GM12878 (cell line): ENCODE measurements at regions not wholly inside any gene's neighbourhood (a gene's known extent, or its start where the extent isn't known, plus 50 kb on each side); places are given as distances from the start of the nearest gene placed in this dataset.

Experiments
- ATAC-seq: fragments of 200-7000 bp; cut with Tn5 transposase; 3 replicates; pipeline ENCODE4 v1.9.1; 2020; ENCODE audit warnings: mild to moderate bottlenecking, moderate library complexity
- BruUV-seq: library from RNA; stranded (reverse); fragments of 400-500 nt; replicated peaks from 2 replicates; lab custom pipeline; 2021; lab: Mats Ljungman, UMichigan
- CTCF ChIA-PET: fragments of 300-600 bp; sonication (Branson Sonifier 250); formaldehyde crosslinking; extraction: SDS; loops from one replicate; lab custom pipeline; 2021; ENCODE audit warnings: inconsistent platforms; lab: Yijun Ruan, JAX
- POLR2A ChIA-PET: fragments of 350-600 bp; formaldehyde crosslinking; extraction: SDS; loops from one replicate; lab custom pipeline; 2021; ENCODE audit warnings: inconsistent platforms; lab: Charles Lee
- RAD21 ChIA-PET: fragments of 300-600 bp; sonication (Branson Sonifier 250); formaldehyde crosslinking; loops from one replicate; lab custom pipeline; 2023; ENCODE audit warnings: antibody characterized with exemption; ENCODE audit not compliant: unreplicated experiment; lab: Charles Lee
- SMC1A ChIA-PET: fragments of 300-600 bp; sonication (Branson Sonifier 250); formaldehyde crosslinking; loops from one replicate; lab custom pipeline; 2023; ENCODE audit not compliant: unreplicated experiment, uncharacterized antibody; lab: Charles Lee
- DNase-seq: peaks from one replicate; pipeline ENCODE4 v3.0.0-alpha.2; 2011; ENCODE audit warnings: low read depth, low spot score
- FAIRE-seq: peaks from 3 replicates; lab custom pipeline; 2011; peaks lifted over from hg19 to GRCh38; lab: Jason Lieb, UNC
- H2AFZ ChIP-seq: 2 replicates; pipeline ENCODE4 v1.6.0; 2011; ENCODE audit warnings: low read depth, low read length, control low read depth; ENCODE audit not compliant: control insufficient read depth
- H3K27ac ChIP-seq: 2 replicates; pipeline ENCODE4 v1.5.1; 2011; ENCODE audit warnings: control low read depth; ENCODE audit not compliant: control insufficient read depth, insufficient read depth
- H3K27me3 ChIP-seq, 2 experiments: replicated peaks in 1 of 2; 2 replicates each; pipeline versions ENCODE4 v1.6.0 to v1.6.1; 2011; ENCODE audit warnings: low read length in 1 of 2; ENCODE audit not compliant: control insufficient read depth in 2 of 2, insufficient read depth in 2 of 2
- H3K36me3 ChIP-seq, 2 experiments: 2 replicates each; pipeline ENCODE4 v1.5.1; 2011; ENCODE audit warnings: low read length in 1 of 2; ENCODE audit not compliant: control insufficient read depth in 2 of 2, insufficient read depth in 2 of 2
- H3K4me1 ChIP-seq: 2 replicates; pipeline ENCODE4 v1.6.1; 2011; ENCODE audit warnings: mild to moderate bottlenecking, low read length, moderate library complexity, mixed read lengths; ENCODE audit not compliant: control insufficient read depth, insufficient read depth
- H3K4me2 ChIP-seq: 2 replicates; pipeline ENCODE4 v1.6.0; 2011; ENCODE audit warnings: control low read depth; ENCODE audit not compliant: control insufficient read depth, insufficient read depth
- H3K4me3 ChIP-seq: fragments of 200-600 bp; sonication (generic); 2 replicates; pipeline ENCODE4 v1.5.1; 2016
- H3K79me2 ChIP-seq: 2 replicates; pipeline ENCODE4 v1.6.0; 2011; ENCODE audit warnings: low read length; ENCODE audit not compliant: control insufficient read depth, insufficient read depth
- H3K9ac ChIP-seq: 2 replicates; pipeline ENCODE4 v1.8.0; 2011; ENCODE audit warnings: low read length, control low read depth, mixed read lengths; ENCODE audit not compliant: control insufficient read depth, insufficient read depth
- H3K9me3 ChIP-seq: replicated peaks from 3 replicates; pipeline ENCODE4 v1.5.1; 2011; ENCODE audit warnings: mild to moderate bottlenecking, low read length; ENCODE audit not compliant: control insufficient read depth, insufficient read depth
- H4K20me1 ChIP-seq: 2 replicates; pipeline ENCODE4 v1.6.0; 2011; ENCODE audit not compliant: control insufficient read depth, insufficient read depth
- CEBPB ChIP-seq, 2 experiments: fragments of 150-350 bp in 1 of 2; IDR thresholded peaks; 2 replicates each; pipeline ENCODE4 v1.6.1; 2012 to 2014; ENCODE audit warnings: low read depth in 2 of 2, low read length in 2 of 2, borderline replicate concordance in 1 of 2, inconsistent platforms in 1 of 2
- JUNB ChIP-seq: IDR thresholded peaks from 2 replicates; pipeline ENCODE4 v1.6.1; 2016; ENCODE audit warnings: antibody characterized with exemption, mild to moderate bottlenecking
- WGBS: methylation state at CpG from one replicate; pipeline ENCODE4 v1.1.6; 2016; ENCODE audit warnings: low lambda C conversion rate; ENCODE audit not compliant: insufficient replicate concordance, insufficient coverage; ENCODE audit errors: missing lambda C conversion rate; 5-methylcytosine and 5-hydroxymethylcytosine counted together
- in situ Hi-C: fragments of 300-500 bp; cut with MboI; formaldehyde crosslinking; loops from 9 replicates; pipeline ENCODE4 v1.14.3; 2018; ENCODE audit warnings: mixed read lengths
- intact Hi-C: fragments of 100-400 bp; cut with micrococcal nuclease; formaldehyde crosslinking; loops from one replicate; pipeline ENCODE4 v1.14.2; 2022; ENCODE audit not compliant: unreplicated experiment
- TF ChIP-seq, protein P1 (sequence below): fragments of 450-650 bp; IDR thresholded peaks from 2 replicates; pipeline ENCODE4 v1.6.1; 2018; ENCODE audit warnings: borderline replicate concordance, mild to moderate bottlenecking; ENCODE audit not compliant: partially characterized antibody

DNA sequence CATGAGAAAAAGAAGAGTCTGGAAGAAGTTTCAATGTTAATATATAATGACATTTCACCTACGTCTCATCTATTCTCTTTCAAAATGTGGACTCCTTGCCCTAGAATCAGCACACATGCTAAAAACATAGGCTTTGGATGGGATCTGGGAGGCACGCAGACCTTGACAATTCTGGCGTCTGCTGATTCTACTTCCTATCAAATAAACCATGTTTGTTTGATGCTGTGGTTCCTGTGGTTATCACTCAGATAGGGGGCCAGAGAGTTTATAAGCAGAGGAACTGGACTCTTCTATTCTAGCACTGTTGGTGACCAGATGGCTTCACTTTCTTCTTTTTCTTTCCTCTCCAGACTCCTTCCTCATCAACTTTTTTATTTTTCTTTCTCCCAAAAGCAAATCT lies 336.8 kb downstream of the DIPK2A start:
- SMC1A ChIA-PET, result interaction anchor here (1.0 kb wide), 1 partner anchor 335 kb away, joined by 3 read pairs; no protein-coding TSS in a partner anchor
- intact Hi-C loops, result no loop called here
- H2AFZ ChIP-seq, result no peak overlapping the region
- H3K9me3 ChIP-seq, result peaks cover 2% of the 10 kb centered on the region; the same call in 2 of the 3 replicates
- H3K79me2 ChIP-seq, result no peaks in the 10 kb centered on the region
- no peak overlapping the region for H3K4me2 ChIP-seq
- RAD21 ChIA-PET, result no interaction called here
- BruUV-seq, result no TSS peak
- no peak for DNase-seq
- CTCF ChIA-PET, result interaction anchor here (0.7 kb wide), 1 partner anchor 185 kb away, joined by 3 read pairs; no protein-coding TSS in a partner anchor
- no peaks in the 10 kb centered on the region for H3K36me3 ChIP-seq
- no peaks in the 10 kb centered on the region for H3K4me1 ChIP-seq
- WGBS, result 59% methylated on average over 3 of the region's 3 CpGs
- POLR2A ChIA-PET, result no interaction called here
- in situ Hi-C loops, result no loop called here
- H3K27me3 ChIP-seq, result no peaks in the 10 kb centered on the region
- no peak for FAIRE-seq
- no peak overlapping the region for H3K9ac ChIP-seq
- H3K4me3 ChIP-seq, result no peak overlapping the region
- no peak for ATAC-seq
- no peak overlapping the region for H3K27ac ChIP-seq
- no peaks in the 10 kb centered on the region for H4K20me1 ChIP-seq
- TF ChIP-seq, protein P1, sequence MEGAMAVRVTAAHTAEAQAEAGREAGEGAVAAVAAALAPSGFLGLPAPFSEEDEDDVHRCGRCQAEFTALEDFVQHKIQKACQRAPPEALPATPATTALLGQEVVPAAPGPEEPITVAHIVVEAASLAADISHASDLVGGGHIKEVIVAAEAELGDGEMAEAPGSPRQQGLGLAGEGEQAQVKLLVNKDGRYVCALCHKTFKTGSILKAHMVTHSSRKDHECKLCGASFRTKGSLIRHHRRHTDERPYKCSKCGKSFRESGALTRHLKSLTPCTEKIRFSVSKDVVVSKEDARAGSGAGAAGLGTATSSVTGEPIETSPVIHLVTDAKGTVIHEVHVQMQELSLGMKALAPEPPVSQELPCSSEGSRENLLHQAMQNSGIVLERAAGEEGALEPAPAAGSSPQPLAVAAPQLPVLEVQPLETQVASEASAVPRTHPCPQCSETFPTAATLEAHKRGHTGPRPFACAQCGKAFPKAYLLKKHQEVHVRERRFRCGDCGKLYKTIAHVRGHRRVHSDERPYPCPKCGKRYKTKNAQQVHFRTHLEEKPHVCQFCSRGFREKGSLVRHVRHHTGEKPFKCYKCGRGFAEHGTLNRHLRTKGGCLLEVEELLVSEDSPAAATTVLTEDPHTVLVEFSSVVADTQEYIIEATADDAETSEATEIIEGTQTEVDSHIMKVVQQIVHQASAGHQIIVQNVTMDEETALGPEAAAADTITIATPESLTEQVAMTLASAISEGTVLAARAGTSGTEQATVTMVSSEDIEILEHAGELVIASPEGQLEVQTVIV, result no peak
- TF ChIP-seq, all 136 proteins: peak for 0

DNA sequence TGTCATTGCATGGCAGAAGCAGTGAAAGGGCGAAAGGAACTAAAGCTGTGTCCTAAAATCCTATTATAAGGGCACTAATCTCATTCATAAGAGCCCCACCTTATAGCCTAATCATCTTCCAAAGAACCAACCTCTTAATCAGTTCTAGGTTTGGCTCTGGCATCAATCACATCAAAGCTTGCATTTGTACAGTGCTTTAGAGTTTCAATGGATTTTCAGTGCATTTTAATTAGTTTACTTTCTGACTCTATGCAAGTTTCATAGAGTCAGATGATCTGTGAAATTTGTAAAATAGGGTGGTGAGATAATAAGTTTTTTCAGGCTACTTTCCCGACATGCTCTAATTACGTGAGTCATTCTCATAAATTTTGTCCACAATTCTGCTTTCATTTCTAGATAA lies 341.1 kb downstream of the DIPK2A start:
- H3K36me3 ChIP-seq, result no peaks in the 10 kb centered on the region
- DNase-seq (no peak), FAIRE-seq (no peak)
- no peak overlapping the region for H3K9ac ChIP-seq
- no peak overlapping the region for H3K4me2 ChIP-seq
- WGBS, result 63% methylated on average over 3 of the region's 3 CpGs
- no TSS peak for BruUV-seq
- in situ Hi-C loops, result no loop called here
- H3K9me3 ChIP-seq, result no peaks in the 10 kb centered on the region; the same call in 2 of the 3 replicates
- H3K27me3 ChIP-seq, result no peaks in the 10 kb centered on the region
- H3K79me2 ChIP-seq, result no peaks in the 10 kb centered on the region
- CTCF ChIA-PET, result no interaction called here
- no peak overlapping the region for H3K27ac ChIP-seq
- H3K4me1 ChIP-seq, result no peaks in the 10 kb centered on the region
- RAD21 ChIA-PET, result no interaction called here
- peak; percentile 52 for TF ChIP-seq JUNB
- TF ChIP-seq CEBPB (IDR thresholded peaks at IDR 0.05; ENCODE audit: borderline replicate concordance in 1 of 2, low read depth in 2 of 2, low read length in 2 of 2), result no peak
- TF ChIP-seq, all 136 proteins: peak for 1
- SMC1A ChIA-PET, result no interaction called here
- H2AFZ ChIP-seq, result no peak overlapping the region
- ATAC-seq, result no peak
- POLR2A ChIA-PET, result no interaction called here
- intact Hi-C loops, result no loop called here
- H4K20me1 ChIP-seq, result no peaks in the 10 kb centered on the region
- no peak overlapping the region for H3K4me3 ChIP-seq
